ENCODE measurements at regions not wholly inside any gene's neighbourhood (a gene's known extent, or its start where the extent isn't known, plus 50 kb on each side); places are given as distances from the start of the nearest gene placed in this dataset.
"Not testable (repeated sequence)": the region's sequence is repeated elsewhere in the genome, so short reads cannot be mapped to it uniquely, and the experiment has no call there.

DNA sequence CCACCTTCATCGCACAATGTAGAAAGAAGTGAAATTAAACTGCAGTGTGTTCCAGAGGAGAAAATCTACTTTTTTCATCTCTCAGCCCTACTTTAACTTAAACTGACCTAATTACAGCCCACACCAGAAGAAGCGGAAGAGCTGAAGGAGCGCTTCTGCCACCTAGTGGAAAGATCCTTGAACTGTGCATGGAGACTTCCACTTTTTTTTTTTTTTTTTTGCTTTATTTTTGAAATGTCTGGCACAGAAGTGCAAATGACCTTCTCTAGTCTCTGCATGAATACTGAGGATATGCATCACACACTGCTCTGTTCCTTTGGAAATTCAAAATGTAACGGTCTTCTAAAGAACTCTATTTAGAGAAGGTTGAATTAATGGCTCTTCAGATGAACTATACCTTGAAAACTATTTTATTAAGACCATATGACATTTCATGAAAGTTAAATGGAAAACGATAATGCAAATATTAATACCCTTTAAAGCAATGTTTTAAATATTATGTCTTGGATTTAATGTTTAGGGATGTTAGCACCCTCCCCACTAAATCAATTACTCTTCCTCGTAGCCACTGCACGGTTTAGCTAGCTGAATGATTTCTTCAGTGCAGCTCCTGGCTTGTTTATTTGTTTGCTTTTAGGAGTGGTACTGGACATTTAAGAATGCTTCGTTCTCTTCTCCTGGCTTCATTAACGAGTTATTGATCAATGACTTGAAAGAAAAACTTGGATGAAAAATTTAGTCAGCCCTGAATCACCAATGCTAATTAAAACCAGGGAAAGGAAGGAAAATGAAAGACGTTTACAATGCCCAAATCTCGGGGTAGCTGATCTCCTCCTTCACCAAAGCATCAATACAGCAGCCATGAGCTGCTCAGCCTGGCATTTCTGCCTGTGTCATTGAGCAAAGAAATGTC, 569.6 kb upstream of the GJE1 start:
- DNase-seq, result peak; percentile 44 to 67

DNA sequence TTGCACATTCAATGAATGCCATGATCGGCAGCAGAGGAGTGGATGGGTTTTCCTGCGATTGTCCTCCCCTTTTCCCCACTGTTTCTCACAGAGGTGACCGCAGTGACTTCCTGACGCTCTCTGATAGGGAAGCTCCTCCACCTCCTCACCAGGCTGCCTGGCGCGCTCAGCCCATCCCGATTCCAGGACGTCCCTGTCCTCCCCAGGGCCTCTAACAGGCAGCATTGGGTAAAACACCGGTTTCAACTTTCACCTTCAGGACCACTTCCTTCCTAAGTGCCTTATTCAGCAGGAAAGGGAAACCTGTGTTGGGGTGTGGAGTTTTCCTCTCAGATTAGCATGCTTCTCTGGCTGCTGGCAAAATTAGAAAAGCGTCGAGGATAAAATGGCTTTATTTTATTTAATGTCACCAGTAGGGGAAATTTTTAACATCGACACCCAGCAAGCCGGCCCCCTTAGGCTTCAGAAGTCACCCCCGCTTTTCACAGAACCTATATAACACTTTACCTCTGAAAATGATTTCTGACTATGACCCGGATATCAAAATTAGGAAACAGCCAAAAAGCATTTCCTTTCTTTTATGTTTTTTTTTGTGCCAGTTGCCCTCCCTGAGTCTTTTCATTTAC, 570.4 kb upstream of the GJE1 start:
- peak; percentile 64 to 79 for DNase-seq

DNA sequence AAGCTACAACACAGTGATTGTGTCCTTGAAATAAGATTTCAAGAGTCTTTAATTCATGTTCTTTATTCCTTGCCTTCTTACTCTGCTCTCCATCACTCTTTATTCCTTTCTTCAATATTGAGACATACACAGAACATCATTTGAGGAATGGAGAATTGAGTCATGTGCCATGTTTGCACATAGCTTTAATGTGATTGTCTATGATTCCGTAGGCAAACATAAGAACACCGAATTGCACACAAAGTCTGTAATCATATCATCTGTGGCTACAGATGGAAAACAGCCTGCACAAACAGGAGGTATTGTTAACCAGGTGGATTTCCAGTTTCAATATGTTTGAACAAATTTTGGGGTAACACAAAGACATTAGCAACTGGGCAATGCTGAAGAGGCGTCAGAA, 571.6 kb upstream of the GJE1 start:
- DNase-seq, result peak; percentile 62 to 83

DNA sequence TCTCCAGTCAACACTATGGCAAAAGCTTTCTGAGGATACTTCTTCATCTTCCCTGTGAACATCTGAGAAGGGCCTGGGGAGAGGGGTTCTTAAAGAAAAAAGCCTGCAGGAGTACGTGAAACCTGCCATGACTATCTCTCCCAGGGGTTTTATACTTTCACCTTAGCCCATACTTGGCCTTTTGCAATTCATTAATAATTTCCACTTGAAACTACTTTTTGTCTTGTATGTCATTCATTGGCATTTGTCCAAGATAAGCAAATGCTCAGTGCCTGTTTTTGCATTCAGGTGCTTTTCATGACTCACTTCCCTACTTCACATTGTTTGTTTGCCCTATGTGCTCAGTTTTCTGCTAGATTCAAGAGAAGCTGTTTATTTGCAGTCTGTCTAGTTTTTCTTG, 580.3 kb upstream of the GJE1 start:
- peak; percentile 90 to 91 for DNase-seq

DNA sequence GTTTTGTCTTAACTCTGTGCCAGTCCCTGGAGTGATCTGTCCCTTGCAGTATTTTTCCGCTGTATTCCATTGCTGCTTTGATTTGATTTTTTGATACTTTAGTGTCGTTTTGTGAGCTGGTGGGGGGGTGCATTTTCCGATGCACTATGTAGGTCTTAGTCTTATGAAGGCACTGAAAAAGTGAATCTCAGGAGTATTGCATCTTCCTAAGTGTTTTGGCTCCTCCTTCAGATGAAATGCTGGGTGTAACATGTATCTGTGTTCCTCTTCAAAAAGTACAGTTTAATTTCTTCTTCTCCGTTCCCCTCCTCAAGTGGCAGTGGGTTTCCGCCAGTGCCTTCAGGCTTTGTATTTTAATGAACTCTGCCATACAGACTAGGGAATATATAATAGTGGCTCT, 580.7 kb upstream of the GJE1 start:
- peak in 1 of 2 experiments; percentile 24 for DNase-seq

DNA sequence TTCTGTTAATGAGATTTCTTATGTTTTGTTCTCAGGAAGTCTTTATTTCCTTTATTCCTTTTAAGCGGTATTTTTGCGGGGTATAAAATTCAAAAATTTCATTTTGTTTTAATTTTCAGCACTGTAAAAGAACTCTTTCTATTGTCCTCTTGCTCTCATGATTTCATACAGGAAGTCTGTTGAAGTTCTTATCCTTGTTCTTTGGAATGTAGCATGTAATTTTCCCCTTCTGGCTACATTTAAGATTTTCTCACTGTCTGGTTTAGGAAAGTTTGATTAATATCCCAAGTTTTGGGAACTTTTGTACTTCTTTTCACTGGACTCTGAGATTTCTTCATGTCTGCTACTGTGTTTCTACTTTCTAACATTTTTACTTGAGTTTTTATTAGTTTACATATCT, 581.4 kb upstream of the GJE1 start:
- DNase-seq, result no peak

DNA sequence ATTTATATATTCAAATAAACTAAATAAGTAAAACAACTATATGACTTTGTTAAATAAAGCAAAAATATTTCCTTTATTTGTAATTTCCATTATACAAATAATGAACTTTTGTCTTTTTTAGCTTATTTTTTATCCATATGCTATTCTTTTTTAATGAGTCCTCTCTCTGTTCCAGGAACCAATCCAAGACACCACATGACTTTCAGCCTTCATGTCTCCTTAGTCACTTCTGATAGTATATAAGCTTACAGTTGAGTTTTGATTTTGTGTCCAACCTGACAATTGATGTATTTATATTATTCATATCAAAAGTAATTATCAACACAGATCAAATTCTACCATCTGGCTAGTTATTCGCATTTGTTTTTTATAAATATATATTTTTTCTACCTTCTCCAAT, 582.3 kb upstream of the GJE1 start:
- no peak for DNase-seq

DNA sequence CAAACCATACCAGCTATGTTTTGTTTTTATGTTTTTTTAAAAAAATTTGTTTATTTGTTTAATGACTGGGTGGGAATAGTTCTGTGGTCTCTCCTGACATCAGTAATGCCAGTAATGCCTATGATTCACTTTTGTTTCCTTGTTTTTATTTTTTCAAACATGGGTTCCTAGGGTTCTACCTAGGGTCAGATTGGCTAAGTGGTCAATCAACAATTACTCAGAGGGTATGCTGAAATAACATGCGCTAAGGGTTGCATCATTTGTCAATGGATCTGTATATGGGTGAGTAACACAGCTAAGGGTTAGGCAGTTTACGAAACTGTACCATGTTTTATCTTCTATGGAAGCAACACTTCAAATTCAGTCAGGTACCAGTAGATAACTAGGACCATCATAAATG, 583.8 kb upstream of the GJE1 start:
- DNase-seq, result no peak

DNA sequence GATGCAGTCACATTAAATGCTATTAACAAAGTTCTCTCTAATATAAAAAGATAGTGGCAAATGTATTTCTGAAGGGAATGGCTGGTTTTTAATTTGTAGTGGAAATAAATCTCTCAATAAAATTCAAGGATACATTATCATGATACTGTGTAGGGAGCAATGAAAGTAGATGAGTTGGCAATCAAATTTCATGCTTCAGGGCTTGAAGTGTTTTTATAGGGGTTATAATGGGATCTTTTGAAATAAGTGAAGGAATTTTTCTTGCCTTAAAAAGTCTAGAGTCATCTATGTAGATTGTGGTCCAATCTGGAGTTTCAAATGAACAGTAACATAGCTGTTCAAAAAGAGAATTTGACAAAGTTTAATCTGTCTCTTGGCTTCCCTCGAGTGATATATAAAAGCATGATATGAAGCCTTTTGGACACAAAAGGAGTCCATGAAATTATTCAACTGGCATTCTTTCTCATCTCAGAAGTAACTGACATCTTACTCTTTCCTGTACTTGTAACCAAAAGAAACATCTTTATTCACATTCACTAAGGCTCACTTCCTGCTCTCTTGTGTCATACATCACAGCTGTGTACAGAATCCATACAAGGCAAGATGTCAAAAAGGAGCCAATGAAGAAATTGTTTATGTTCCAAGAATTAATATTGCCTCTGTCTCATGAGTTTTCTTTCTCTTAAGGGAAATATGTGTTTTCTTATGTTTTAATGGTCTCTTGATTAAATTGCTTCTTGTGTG, 591.0 kb upstream of the GJE1 start:
- no peak for DNase-seq

DNA sequence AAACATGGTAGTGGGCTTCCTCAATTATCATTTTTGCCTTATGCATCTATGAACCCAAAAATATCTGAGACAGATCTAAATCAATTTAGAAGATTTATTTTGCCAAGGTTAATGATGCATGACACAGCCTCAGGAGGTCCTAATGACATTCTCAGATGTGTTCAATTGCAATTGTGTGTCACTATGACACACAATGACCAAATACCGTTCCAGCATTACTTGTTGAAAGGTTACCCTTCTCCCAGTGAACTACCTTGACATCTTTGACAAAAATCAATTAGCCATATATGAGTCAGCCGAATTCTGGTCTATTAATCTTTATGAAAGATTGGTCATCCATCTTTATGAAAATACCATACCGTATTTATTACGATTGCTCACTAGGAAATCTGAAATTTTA, 592.5 kb upstream of the GJE1 start:
- no peak for DNase-seq

DNA sequence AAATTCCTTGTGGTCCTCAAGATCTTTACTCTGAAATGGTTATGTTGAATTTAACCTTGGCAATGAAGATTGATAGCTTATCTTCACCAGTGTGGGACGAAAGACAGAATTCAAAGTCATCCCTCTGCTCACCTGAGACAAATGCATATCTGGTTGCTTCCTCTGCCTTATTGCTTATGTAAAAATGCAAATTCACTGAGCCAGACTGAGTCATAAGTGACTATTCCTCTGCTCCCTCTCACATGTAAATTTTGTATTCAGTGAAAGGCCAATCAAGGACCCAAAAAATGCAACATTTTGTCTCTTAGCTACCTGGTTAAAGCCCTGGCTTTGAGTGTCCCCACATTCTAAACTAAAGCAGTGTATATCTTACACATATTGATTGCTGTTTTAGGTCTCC, 593.1 kb upstream of the GJE1 start:
- DNase-seq, result no peak

DNA sequence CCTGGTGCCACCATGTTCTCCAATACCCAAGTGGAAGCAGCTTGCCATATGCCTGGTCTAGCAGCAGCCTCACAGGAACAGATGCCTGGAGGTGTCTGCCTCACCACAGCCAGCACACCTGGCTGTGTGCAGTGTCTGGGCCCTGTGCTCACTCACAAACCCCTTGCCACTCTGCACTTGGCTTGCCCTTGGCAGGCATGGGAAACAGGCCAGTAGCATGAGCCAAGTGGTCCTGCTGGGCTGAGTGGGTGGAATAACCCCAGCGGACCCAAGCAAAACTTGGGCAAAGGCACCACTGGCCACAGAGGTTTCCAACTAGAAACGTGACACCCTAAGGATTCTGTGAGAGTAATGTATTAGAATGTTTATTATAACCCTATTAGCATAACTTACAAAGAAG, 600.5 kb upstream of the GJE1 start:
- DNase-seq, result no peak

DNA sequence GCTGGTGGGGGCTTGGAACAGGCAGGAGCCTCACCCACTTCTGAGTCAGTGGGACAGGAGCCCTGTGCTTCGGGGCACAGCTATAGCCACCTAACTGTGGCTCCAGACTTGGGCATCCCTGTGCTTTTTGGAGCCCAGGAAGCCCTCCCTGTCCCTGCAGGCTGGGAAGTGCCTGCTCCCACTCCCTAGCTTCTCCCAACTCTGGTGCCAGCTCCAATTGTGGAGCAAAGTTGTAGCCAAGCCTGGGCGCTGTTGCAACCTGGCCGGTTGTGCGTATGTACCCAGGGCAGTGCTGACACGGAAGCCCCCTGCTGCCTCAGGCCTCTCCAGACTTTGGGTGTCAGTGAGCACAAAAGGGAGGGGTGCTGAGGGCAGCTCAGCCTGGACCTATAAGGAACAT, 601.7 kb upstream of the GJE1 start:
- DNase-seq, result no peak

DNA sequence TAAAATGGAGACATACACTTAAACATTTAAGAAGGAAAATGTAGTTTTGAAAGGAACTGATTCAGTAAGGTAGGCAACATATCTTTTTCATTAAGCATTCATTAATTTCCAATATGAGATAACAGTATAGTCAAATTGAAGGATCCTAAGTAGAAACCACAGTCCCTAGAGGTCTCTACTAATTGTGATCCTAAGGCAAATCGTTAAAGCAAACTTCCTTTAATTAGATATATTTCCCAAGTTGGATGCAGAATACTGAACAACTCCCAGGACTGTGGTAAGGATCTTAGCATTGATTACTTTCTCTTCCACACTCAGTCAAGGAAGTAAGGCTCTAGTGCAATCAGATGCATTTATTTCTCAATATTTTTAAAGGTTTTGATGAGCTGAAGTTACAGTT, 604.1 kb upstream of the GJE1 start:
- no peak for DNase-seq

DNA sequence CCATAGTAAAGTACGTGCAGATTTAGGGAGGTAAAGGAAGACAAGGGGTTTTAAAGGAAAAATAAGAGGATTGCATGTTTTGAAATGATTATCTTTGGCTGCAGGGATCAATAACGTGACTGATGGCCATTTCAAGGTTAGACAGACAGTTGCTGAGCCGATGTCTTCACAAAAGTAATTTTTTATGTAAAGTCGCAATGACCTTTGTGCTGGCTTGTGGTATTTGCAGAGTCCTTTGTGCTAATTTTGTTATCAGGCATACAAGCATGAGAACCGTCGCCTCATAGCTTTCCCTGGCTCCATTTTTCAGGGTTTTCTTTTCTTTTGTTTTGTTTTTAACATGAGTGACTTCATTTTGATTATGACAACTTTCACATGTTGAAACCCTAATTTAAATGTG, 605.7 kb upstream of the GJE1 start:
- no peak for DNase-seq

DNA sequence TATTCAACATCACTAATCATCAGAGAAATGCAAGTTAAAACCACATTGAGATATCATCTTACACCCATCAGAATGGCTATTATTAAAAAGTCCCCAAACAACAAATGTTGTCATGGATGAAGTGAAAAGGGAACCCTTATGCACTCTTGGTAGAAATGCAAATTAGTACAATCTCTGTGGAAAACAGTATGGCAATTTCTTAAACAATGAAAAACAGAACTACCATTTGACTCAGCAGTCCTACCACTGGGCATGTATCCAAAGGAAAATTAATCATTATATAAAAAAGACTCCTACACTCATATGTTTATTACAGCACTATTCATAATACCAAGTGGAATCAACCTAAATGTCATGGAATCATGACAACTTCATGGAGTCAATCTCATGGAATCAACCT, 611.3 kb upstream of the GJE1 start:
- DNase-seq, result no peak

DNA sequence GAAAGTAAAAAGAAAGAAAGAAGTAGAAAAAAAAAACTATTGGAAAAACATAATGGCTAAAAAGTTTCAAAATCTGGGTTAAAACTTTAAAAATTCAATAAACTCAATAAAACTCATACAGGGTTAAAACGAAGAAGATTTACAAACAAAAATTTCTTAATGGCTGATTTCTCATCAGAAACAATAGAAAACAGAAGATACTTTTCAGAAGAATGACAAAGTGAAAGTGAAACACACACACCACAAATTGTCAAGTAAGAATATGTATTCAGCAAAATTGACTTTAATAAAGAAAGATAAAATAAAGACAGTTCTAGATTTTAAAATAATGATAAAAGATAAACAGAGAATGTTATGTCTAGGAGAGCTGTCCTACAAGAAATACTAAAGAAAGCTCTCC, 618.9 kb upstream of the GJE1 start:
- DNase-seq, result no peak

DNA sequence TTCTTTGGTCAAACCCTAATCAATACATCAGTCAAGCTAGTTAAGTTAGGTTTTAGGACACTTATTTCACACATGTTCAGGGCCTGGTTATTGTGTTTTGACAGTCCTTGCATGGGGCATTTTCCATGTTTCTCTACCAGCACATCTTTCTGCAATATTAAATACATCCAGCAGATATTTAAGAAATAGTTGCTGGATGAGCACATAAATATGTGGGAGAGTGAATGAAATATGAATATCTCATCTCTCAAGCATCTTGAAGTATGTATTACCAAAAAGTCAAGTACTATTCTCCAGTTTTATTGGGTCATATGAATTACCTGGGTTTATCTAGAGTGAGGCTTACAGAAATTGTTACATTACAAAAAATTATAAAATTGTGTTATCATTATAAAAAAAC, 621.9 kb upstream of the GJE1 start:
- DNase-seq, result no peak

DNA sequence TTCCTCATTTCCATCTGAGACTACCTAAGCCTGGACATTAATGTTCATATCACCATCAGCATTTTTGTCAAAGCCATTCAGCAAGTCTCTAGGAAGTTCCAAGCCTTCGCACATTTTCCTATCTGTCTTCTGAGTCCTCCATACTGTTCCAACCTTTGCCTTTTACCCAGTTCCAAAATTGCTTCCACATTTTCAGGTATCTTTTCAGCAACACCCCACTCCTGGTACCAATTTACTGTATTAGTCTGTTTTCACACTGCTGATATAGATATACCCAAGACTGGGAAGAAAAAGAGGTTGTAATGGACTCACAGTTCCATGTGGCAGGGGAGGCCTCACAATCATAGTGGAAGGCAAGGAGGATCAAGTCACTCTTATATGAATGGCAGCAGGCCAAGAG, 626.7 kb upstream of the GJE1 start:
- DNase-seq, result not testable (repeated sequence)

DNA sequence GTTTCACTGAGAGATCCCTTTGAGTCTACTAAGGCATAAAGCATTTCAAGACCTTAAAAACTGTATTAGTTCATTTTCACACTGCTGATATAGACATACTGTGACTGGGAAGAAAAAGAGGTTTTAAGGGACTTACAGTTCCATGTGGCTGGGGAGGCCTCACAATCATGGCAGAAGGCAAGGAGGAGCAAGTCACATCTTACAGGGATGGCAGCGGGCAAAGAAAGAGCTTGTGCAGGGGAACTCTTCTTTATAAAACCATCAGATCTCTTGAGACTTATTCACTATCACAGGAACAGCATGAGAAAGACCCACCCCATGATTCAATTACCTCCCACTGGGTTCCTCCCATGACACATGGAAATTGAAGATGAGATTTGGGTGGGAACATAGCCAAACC, 628.4 kb upstream of the GJE1 start:
- not testable (repeated sequence) for DNase-seq

DNA sequence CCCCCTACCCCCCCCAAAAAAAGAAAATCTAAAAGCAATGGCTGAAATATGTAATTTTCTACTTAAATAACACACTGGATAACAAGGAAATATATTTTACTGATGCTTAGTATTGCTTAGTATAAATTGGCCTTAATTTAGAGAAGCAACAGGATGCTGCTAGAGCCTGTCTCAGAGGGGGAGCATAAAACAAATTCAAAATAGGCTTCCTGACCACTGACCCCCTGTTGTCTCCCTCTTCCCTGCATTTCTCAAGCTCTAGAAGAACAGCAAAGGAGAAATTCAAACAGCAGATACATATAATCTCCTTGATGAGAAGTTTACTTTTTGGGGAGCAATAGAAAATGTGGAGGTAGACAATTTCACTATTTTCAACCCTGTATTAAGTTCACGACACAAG, 631.1 kb upstream of the GJE1 start:
- no peak for DNase-seq

DNA sequence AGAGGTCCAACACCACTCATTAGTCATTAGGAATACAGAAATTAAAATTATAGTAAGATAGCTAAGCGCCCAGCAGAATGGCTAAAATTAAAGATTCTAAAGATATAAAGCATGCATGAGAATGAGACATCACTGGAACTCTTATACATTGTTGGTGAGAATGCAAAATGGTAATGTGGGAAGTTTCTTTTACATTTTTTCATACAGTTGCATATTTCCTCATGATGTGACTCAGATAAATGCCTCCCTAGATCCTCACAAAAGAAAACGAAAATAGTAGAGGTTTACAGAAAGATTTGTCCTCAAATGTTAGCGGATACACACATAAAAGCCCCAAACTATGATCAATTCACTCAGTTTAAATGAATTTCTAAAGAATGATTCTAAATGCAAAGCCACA, 633.7 kb upstream of the GJE1 start:
- DNase-seq, result no peak

DNA sequence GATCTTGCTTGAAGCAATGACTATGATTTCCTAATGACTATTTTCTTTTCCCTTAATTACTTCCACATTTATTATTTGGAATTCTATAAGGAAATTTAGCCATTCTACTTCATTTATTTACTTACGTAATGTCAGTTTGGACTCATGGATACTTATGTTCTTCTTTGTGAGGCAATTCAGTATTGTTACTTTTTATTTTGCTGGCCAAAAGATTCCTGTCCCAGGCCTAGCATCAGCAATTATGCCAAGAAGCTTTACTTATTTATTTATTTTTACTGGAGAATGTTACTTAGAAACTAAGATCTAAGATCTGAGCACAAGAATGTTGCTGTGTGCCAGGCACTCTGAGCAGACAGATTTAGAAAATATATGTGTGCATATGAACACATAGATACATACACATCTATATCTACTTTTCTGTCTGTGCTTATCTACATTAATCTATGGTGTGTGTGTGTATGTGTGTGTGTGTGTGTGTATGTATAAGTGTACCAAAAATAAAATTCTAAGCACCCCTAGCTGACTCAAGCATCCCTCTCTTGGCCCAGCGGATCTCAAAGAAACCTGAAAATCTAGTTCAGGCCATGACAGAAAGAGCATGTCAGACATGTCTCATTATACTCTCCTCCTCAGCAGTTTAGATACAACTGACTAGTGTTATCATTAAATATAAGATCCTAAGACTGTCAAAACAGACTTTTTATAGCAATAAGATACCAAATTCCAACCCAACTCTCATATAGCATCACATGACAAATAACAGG, 640.0 kb upstream of the GJE1 start:
- DNase-seq, result no peak

All from SHP77 (cell line).